ENCODE measurements at regions not wholly inside any gene's neighbourhood (a gene's known extent, or its start where the extent isn't known, plus 50 kb on each side); places are given as distances from the start of the nearest gene placed in this dataset.

DNA sequence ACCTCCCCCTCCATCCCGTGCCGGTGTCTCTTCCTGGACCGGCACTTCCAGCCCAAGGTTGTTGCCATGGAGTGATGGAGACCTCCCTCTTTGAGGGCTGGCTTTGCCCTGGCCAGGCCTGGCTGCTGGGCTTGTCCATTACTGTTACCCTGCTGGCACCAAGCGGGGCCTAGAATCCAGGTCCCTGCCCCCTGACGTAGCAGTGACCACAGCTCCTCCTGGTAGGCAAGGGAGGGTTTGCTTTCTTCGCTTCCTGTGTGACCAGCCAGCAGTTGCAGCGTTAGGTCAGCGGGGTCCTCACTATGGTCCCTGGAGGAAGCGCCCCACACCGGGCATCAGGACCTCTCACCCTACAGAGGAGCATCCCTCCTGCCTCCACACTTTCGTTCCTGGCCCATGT, 146.7 kb upstream of the COL5A1 start:
- H3K4me1 ChIP-seq (replicated peaks in 1 of 4; ENCODE audit: control insufficient read depth in 3 of 4, insufficient read depth in 4 of 4, low read length in 3 of 4): peaks cover 0 to 5% (median 0%) of the 10 kb centered on the region in 4 experiments; a peak in 2 of 7 replicates
- H2BK15ac ChIP-seq (ENCODE audit: low read length): no peak overlapping the region
- no peak overlapping the region for H2BK120ac ChIP-seq (replicated peaks; ENCODE audit: low read depth, low read length)
- H3K18ac ChIP-seq (ENCODE audit: extremely low read depth, low read length): no peak overlapping the region
- no peaks in the 10 kb centered on the region for H3K9me3 ChIP-seq (ENCODE audit: insufficient read depth in 2 of 2, low read depth in 1 of 2, low read length in 1 of 2)
- no peak overlapping the region for H3K9ac ChIP-seq (replicated peaks in 1 of 4; ENCODE audit: extremely low read depth in 1 of 4, low read depth in 3 of 4, low read length in 3 of 4)
- FAIRE-seq (no peak), DNase-seq (ENCODE audit: low read depth in 1 of 2, low spot score in 2 of 2) (no peak)
- no peak overlapping the region for H2AK5ac ChIP-seq (ENCODE audit: low read depth, low read length)
- no peaks in the 10 kb centered on the region for H4K20me1 ChIP-seq (replicated peaks in 1 of 2; ENCODE audit: control insufficient read depth in 1 of 2, insufficient read depth in 2 of 2, low read length in 2 of 2)
- ChIA-PET POLR2A (ENCODE audit: partially characterized antibody) (no interaction called here), CTCF (ENCODE audit: partially characterized antibody) (interaction anchor here (0.7 kb wide), 1 partner anchor 95 kb away, joined by 4 read pairs; no protein-coding TSS in a partner anchor)
- H3K4me3 ChIP-seq (ENCODE audit: extremely low read depth in 1 of 4, insufficient read depth in 2 of 4, low read depth in 3 of 4, low read length in 4 of 4): no peak overlapping the region
- H3K14ac ChIP-seq (ENCODE audit: insufficient read length): no peak overlapping the region
- no peak overlapping the region for H2BK12ac ChIP-seq (ENCODE audit: low read depth, low read length)
- no peak overlapping the region for H3K23ac ChIP-seq (ENCODE audit: insufficient read length)
- no peak overlapping the region for H4K5ac ChIP-seq (ENCODE audit: insufficient read length, low read depth, low read length)
- no peaks in the 10 kb centered on the region for H3K36me3 ChIP-seq (ENCODE audit: control insufficient read depth in 2 of 4, insufficient read depth in 4 of 4, low read length in 3 of 4)
- H3K4ac ChIP-seq (replicated peaks; ENCODE audit: insufficient read length, low read depth, low read length): no peak overlapping the region
- no peaks in the 10 kb centered on the region for H3K79me1 ChIP-seq (ENCODE audit: low read depth, low read length)
- no peak overlapping the region for H2BK5ac ChIP-seq (ENCODE audit: low read depth, low read length)
- H4K8ac ChIP-seq (ENCODE audit: extremely low read depth, insufficient read depth, low read length): no peak overlapping the region
- no peak overlapping the region for H3K27ac ChIP-seq (ENCODE audit: low read depth, low read length)
- no peak overlapping the region for H3K4me2 ChIP-seq (ENCODE audit: insufficient read depth in 1 of 2, low read depth in 2 of 2, low read length in 2 of 2)
- no peaks in the 10 kb centered on the region for H3K79me2 ChIP-seq (ENCODE audit: control insufficient read depth in 1 of 2, insufficient read depth in 2 of 2, low read length in 2 of 2)
- no peak overlapping the region for H2BK20ac ChIP-seq (ENCODE audit: low read length)
- WGBS, 2 experiments (ENCODE audit: extremely low coverage in 1 of 2, insufficient coverage in 1 of 2, insufficient read length in 1 of 2, insufficient replicate concordance in 2 of 2, low coverage in 1 of 2, low lambda C conversion rate in 2 of 2, missing lambda C conversion rate in 1 of 2): 92% methylated on average over 8 of the region's 11 CpGs; no CpG with 5 or more reads in 1 of the 2 experiments
- no peak overlapping the region for H3K56ac ChIP-seq (replicated peaks; ENCODE audit: insufficient read length, low read depth, low read length)
- H3K23me2 ChIP-seq (ENCODE audit: low read depth, low read length): no peaks in the 10 kb centered on the region
- H2AFZ ChIP-seq (ENCODE audit: low read length): no peak overlapping the region
- no peaks in the 10 kb centered on the region; a peak in 1 of 7 replicates for H3K27me3 ChIP-seq (replicated peaks in 1 of 4; ENCODE audit: control insufficient read depth in 3 of 4, extremely low read depth in 1 of 4, insufficient read depth in 3 of 4, low read length in 3 of 4)
- H4K91ac ChIP-seq (replicated peaks; ENCODE audit: insufficient read length, low read length): no peak overlapping the region
- TF ChIP-seq POLR2AphosphoS5 (IDR thresholded peaks at IDR 0.05; ENCODE audit: low read depth, low read length) (no peak), EP300 (IDR thresholded peaks at IDR 0.05; ENCODE audit: borderline replicate concordance in 1 of 2, low read depth in 2 of 2, low read length in 2 of 2) (no peak), GTF2F1 (IDR thresholded peaks at IDR 0.05; ENCODE audit: borderline replicate concordance, low read depth, low read length) (no peak), CBX5 (IDR thresholded peaks at IDR 0.05; ENCODE audit: low read depth, low read length) (no peak), KDM1A (IDR thresholded peaks at IDR 0.05; ENCODE audit: borderline replicate concordance, low read length) (no peak), RNF2 (IDR thresholded peaks at IDR 0.05; ENCODE audit: borderline replicate concordance, low read depth, low read length, missing control alignments, poor library complexity, severe bottlenecking) (no peak), JUND (IDR thresholded peaks at IDR 0.05; ENCODE audit: low read length) (no peak), POU5F1 (IDR thresholded peaks at IDR 0.05; ENCODE audit: low read depth, low read length) (no peak), SAP30 (IDR thresholded peaks at IDR 0.05; ENCODE audit: insufficient read depth, insufficient replicate concordance, low read length) (no peak)
- TF ChIP-seq, protein P1, sequence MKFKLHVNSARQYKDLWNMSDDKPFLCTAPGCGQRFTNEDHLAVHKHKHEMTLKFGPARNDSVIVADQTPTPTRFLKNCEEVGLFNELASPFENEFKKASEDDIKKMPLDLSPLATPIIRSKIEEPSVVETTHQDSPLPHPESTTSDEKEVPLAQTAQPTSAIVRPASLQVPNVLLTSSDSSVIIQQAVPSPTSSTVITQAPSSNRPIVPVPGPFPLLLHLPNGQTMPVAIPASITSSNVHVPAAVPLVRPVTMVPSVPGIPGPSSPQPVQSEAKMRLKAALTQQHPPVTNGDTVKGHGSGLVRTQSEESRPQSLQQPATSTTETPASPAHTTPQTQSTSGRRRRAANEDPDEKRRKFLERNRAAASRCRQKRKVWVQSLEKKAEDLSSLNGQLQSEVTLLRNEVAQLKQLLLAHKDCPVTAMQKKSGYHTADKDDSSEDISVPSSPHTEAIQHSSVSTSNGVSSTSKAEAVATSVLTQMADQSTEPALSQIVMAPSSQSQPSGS (IDR thresholded peaks at IDR 0.05; ENCODE audit: low read length): no peak
